ENCODE measurements at regions not wholly inside any gene's neighbourhood (a gene's known extent, or its start where the extent isn't known, plus 50 kb on each side); places are given as distances from the start of the nearest gene placed in this dataset.

GRCh38 chr16:64292953-64293352 is 828.9 kb downstream of the CDH11 start:
- Histone ChIP-seq H3K9me3 (no peaks in the 10 kb centered on the region), H3K4me3 (no peak overlapping the region), H3K36me3 (ENCODE audit: low read depth, missing control alignments) (no peaks in the 10 kb centered on the region), H3K27me3 (no peaks in the 10 kb centered on the region), H3K4me1 (no peaks in the 10 kb centered on the region), H3K27ac (no peak overlapping the region)
- no peak for TF ChIP-seq POLR2A (IDR thresholded peaks at IDR 0.05)
- TF ChIP-seq CTCF (IDR thresholded peaks at IDR 0.05): no peak
- intact Hi-C loops (cut with DNase I; ENCODE audit: low total_unique reads): no loop called here
- DNase-seq: no peak
- 93% methylated on average over 4 of the region's 4 CpGs for WGBS, 2 donors

GRCh38 chr16:64292161-64292560 is 829.7 kb downstream of the CDH11 start:
- 48 to 56% methylated on average over 1 of the region's 1 CpG for WGBS, 2 donors
- Histone ChIP-seq H3K27ac (no peak overlapping the region), H3K27me3 (no peaks in the 10 kb centered on the region), H3K4me3 (no peak overlapping the region), H3K4me1 (no peaks in the 10 kb centered on the region), H3K9me3 (no peaks in the 10 kb centered on the region), H3K36me3 (ENCODE audit: low read depth, missing control alignments) (no peaks in the 10 kb centered on the region)
- no peak for DNase-seq
- TF ChIP-seq CTCF (IDR thresholded peaks at IDR 0.05) (no peak), POLR2A (IDR thresholded peaks at IDR 0.05) (no peak)
- intact Hi-C loops (cut with DNase I; ENCODE audit: low total_unique reads): no loop called here

GRCh38 chr16:64290461-64290860 is 831.4 kb downstream of the CDH11 start:
- no peak for DNase-seq
- 80 to 85% methylated on average over 4 of the region's 4 CpGs for WGBS, 2 donors
- intact Hi-C loops (cut with DNase I; ENCODE audit: low total_unique reads): no loop called here

GRCh38 chr16:64287655-64288528 is 834.0 kb downstream of the CDH11 start:
- Histone ChIP-seq H3K36me3 (ENCODE audit: low read depth, missing control alignments) (no peaks in the 10 kb centered on the region), H3K4me1 (no peaks in the 10 kb centered on the region), H3K27ac (no peak overlapping the region), H3K27me3 (no peaks in the 10 kb centered on the region), H3K9me3 (no peaks in the 10 kb centered on the region), H3K4me3 (no peak overlapping the region)
- no peak for DNase-seq
- intact Hi-C loops (cut with DNase I; ENCODE audit: low total_unique reads): no loop called here
- WGBS, 2 donors: 61 to 71% methylated on average over 4 of the region's 4 CpGs
- no peak for TF ChIP-seq POLR2A (IDR thresholded peaks at IDR 0.05)
- TF ChIP-seq CTCF (IDR thresholded peaks at IDR 0.05): no peak

More at GRCh38 chr16:64290461-64290860, 831.4 kb downstream of the CDH11 start:
- Histone ChIP-seq H3K27me3 (no peaks in the 10 kb centered on the region), H3K36me3 (ENCODE audit: low read depth, missing control alignments) (no peaks in the 10 kb centered on the region), H3K4me3 (no peak overlapping the region), H3K27ac (no peak overlapping the region), H3K9me3 (no peaks in the 10 kb centered on the region), H3K4me1 (no peaks in the 10 kb centered on the region)
- TF ChIP-seq CTCF (IDR thresholded peaks at IDR 0.05) (no peak), POLR2A (IDR thresholded peaks at IDR 0.05) (no peak)

GRCh38 chr16:64282181-64282580 is 839.7 kb downstream of the CDH11 start:
- H3K27me3 ChIP-seq: no peaks in the 10 kb centered on the region
- WGBS, 2 donors: 85 to 93% methylated on average over 3 of the region's 3 CpGs

More at GRCh38 chr16:64282181-64282580, 839.7 kb downstream of the CDH11 start:
- Histone ChIP-seq H3K36me3 (ENCODE audit: low read depth, missing control alignments) (no peaks in the 10 kb centered on the region), H3K4me1 (no peaks in the 10 kb centered on the region), H3K27ac (no peak overlapping the region), H3K9me3 (no peaks in the 10 kb centered on the region), H3K4me3 (no peak overlapping the region)
- intact Hi-C loops (cut with DNase I; ENCODE audit: low total_unique reads): no loop called here
- no peak for DNase-seq
- no peak for TF ChIP-seq POLR2A (IDR thresholded peaks at IDR 0.05)
- TF ChIP-seq CTCF (IDR thresholded peaks at IDR 0.05): no peak

Data from testis (tissue), 2 donors.